Activated T-cell treated with anti-CD3 and anti-CD28 coated beads, Interleukin-2, amount 50 U/mL, for 48 hours (primary cell): ENCODE measurements at regions not wholly inside any gene's neighbourhood (a gene's known extent, or its start where the extent isn't known, plus 50 kb on each side); places are given as distances from the start of the nearest gene placed in this dataset.
"Not testable (repeated sequence)": the region's sequence is repeated elsewhere in the genome, so short reads cannot be mapped to it uniquely, and the experiment has no call there.

Experiments used
- DNase-seq, 2 experiments: peaks; one replicate each; pipeline ENCODE4 v3.0.0-alpha.2; 2020

DNA sequence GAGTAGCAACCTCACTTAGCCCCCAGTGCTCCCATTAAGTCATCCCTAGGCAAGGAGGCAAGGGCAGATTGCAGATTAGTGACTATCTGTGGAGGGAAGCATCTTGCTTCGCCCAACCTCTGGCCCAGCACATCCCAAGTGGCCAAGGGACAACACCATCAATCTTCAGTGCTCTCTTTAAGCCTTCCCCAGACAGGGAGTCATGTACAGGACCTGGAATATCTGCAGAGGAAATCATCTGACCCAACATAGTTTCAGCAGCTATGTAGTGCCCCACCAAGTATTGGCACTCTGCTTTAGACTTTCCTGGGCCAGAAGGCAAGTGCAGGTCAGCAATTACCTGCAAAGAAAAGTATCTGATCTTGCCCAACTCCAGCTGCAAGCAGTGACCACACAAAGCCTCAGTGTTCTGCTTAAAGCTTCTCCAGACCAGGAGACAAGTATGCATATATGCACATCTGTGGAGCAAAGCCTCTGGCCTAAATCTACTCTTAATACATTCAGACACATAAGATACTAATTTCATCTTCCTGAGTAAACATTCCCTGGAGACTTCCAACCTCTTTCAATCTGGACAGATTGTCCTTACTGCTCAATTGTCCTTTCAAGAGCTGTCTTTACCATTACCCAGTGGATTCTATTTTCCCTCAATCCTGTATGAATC, 224.8 kb upstream of the VLDLR start:
- no peak for DNase-seq

DNA sequence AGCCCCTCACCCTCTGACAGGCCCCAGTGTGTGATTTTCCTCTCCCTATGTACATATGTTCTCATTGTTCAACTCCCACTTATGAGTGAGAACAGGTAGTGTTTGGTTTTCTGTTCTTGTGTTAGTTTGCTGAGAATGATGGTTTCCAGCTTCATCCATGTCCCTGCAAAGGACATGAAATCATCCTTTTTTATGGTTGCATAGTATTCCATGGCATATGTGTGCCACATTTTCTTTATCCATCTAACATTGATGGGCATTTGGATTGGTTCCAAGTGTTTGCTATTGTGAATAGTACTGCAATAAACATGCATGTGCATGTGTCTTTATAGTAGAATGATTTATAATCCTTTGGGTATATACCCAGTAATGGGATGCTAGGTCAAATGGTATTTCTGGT, 223.7 kb upstream of the VLDLR start:
- DNase-seq, result not testable (repeated sequence)

DNA sequence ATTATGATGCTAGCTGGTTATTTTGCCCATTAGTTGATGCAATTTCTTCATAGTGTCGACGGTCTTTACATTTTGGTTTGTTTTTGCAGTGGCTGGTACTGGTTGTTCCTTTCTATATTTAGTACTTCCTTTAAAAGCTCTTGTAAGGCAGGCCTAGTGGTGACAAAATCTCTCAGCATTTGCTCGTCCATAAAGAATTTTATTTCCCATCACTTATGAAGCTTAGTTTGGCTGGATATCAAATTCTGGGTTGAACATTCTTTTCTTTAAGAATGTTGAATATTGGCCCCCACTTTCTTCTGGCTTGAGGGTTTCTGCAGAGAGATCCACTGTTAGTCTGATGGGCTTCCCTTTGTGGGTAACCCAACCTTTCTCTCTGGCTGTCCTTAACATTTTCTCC, 219.8 kb upstream of the VLDLR start:
- DNase-seq, result not testable (repeated sequence)

GRCh38 chr9:2403701-2404100, 217.9 kb upstream of the VLDLR start:
- DNase-seq, result no peak

DNA sequence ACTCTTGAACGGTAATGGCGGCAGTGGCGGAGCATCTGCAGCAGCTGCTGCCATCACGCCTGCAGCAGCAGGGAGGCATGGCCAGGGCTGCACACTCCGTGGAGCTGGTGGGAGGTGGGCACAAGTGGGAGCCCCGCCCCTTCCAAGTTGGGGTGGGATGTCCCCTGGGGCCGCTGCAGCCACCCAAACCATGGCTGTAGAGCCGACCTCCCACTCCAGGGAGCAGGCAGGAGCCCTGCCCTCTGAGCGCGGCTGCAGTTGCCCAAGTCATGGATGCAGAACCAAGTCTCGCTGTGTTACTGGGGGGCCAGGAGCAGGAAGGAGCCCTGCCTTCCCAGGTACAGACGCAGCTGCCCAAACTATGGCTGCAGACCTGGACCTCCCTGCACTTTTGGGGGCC, 215.3 kb upstream of the VLDLR start:
- no peak for DNase-seq

DNA sequence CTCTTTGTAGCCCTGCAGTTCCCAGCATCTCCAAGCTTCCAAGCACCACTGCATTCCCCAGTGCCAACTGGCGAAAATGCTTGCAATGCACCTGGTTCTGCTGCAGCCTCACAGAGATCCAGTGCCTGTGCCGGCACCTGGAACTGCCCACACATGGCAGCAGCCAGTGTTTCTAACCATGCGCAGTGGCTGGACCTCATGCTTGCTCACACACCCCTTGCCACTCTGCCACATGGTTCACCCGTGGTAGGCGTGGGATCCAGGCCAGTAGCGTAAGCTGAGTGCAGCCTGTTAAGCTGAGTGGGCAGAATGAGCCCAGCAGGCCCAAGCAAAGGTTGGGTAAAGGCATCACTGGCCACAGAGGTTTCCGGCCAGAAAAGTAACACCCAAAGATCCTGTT, 214.1 kb upstream of the VLDLR start:
- DNase-seq, result no peak

DNA sequence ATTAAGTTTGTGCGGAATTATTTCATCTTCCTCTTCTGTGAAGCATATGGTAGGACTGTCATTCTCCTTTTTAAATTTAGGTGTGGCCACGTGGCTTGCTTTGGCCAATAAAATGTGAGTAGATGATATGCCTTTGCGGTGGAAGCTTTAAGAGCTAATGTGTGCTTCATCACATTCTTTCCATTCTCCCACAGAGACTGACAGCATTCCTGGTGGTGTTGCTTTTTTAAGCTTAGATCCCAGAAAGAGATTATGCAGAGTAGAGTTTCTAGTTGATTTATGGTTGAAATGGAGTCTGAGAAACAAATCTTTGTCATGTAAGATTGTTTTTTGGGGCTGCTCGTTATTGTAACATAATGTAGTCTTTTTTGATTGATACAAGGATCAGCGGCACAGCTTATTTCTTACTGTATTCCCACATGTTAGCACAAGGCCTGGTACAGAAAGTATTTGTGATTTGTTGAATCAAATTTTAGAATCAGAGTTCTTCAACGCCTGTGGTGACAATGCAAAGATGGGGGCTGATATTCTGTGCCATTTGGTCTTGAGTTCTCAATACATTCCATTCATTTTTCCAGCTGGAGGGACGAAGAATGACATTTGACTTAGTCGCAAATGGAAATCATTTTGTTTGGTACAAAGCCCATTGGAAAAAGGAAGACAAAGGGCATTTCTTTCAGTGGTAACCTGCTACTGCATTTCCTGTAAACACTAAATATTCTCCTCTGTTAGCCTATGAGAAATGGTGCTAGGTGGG, 209.9 kb upstream of the VLDLR start:
- DNase-seq, result no peak

DNA sequence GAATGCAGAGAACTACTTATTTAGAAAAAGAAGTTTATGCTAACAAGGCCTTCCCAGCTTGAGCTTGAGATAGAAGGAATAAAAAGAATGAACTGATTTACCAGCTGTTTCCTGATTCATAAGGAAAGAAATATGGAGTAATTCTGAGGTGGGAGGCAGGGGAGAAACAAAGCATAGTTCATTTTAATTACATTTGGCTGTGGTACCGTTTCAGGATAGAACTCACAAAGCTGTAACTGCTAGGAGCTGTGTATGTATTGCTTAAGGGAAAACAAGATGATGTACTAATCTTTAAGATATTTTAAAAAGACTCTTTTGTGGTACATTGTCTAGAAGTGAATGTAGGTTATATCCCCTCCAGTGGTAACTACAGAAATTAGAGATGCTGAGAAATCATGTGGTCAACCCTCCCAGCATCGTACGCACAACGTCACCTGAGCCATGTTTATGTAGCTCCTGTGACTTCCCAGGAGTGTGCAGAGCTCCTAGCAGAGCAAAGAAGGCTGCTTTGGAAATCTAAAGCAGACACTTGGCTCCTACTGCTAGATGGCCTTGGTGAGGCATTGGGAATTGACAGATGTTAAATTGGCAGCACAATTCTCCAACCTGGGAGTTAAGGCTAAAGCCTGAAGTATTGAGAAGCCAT, 208.3 kb upstream of the VLDLR start:
- DNase-seq, result no peak

DNA sequence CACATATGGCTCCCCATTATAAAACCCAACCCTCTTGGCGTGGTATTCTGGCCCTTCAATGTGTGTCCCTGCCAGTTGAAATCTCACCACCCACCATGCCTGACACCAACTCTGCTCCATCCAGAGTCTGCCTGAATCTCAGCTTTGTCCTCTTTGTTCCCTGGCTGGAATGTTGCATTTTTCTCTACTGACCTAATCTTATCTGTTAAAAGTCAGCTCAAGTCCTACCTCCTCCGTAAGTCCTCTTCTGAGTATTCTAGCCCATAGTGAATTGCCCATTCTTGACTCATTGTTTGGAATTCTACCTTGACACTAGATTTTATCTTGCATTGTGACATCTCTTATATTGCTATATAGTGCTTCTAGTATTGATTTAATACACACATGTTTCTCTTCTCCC, 207.1 kb upstream of the VLDLR start:
- no peak for DNase-seq

- no peak for DNase-seq
Measured at GRCh38 chr9:2415326-2415725, 206.3 kb upstream of the VLDLR start.

DNA sequence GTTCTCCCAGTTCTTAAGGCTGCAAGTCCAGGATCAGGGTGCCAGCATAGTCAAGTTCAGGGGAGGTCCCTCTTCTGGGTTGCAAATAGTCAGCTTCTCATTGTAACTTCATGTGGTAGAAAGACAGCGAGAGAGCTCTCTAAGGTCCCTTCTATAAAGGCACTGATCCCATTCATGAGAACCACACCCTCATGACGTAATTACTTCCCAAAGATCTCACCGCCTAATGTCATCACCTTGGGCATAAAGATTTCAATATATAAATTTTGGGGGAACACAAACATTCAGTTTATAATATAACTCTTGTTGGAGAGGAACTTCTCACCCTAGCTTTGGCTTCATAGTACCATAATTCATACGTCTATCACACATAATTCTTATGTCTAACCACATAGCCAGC, 203.9 kb upstream of the VLDLR start:
- DNase-seq, result no peak

DNA sequence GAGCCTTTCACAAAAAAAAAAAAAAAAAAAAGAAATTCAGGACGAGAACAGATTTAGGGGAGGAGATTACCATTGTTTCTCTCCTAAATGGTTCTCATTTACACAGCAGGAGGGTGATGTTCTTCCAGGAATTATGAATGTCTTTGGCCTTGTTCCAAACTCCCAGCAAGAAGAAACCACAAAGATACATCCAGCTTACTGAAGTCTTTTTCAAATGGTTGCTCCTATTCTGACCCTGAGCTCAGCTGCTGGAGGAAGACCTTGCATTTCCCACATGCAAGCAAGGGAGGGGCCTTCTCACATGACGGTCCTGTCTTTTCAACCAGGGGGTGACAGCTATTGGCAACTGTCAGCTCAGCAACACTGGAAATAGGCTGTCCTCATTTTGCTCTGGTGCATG, 203.0 kb upstream of the VLDLR start:
- no peak for DNase-seq

GRCh38 chr9:2419347-2419746, 202.2 kb upstream of the VLDLR start:
- DNase-seq, result no peak

GRCh38 chr9:2420543-2420942, 201.0 kb upstream of the VLDLR start:
- DNase-seq, result no peak

GRCh38 chr9:2424619-2425033, 197.0 kb upstream of the VLDLR start:
- DNase-seq, result no peak

GRCh38 chr9:2425676-2426075, 195.9 kb upstream of the VLDLR start:
- DNase-seq, result no peak

GRCh38 chr9:2427120-2427891, 194.3 kb upstream of the VLDLR start:
- no peak for DNase-seq

GRCh38 chr9:2439957-2440356, 181.6 kb upstream of the VLDLR start:
- DNase-seq, result no peak

- DNase-seq, result not testable (repeated sequence)
Measured at GRCh38 chr9:2443933-2444332, 177.7 kb upstream of the VLDLR start.

DNA sequence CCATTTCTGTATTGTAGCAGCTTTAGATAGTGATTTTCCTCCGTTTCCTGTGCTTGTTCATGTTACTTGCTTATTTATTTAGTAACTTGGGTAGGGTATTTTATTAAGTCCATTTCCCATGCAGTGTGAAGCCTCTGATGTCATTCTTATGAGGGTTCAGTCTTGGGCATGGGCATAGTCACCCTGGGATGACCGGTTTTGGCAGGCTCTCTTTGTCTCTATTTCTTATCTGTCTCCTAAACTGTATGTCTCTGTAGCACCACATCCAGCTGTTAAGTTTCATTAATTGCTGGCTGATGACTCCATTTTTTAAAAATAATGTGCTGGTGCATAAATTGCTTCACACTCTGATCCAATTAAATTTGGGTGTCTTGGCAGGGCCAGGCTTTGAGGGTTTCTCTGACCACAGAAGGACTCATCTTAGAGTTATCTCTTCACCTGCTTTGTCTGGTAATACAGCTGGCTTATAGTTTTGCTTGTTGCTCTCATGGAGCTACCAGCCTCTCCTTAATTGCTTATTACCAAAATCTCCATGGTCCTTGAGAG, 173.3 kb upstream of the VLDLR start:
- DNase-seq, result no peak

GRCh38 chr9:2453106-2453505, 168.5 kb upstream of the VLDLR start:
- DNase-seq, result no peak

DNA sequence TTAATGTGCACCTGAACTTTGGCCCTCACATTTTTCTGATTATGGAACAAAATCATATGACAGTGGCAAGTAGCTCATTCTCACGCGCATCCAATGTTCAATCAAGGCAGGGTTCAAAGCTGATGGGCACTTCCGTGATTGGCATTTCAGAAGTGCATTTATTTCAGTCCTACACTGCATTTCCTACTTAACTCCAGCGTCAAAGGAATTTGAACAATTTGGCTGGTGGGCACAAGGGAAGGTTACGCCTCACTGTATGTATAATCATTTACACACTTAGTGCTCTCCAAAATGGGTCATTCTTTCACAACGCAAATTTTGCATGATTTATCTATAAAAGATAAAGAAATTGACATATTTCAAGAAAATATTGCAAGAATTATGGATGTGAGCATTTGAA, 167.9 kb upstream of the VLDLR start:
- DNase-seq, result no peak

GRCh38 chr9:2459756-2460155, 161.8 kb upstream of the VLDLR start:
- no peak for DNase-seq
